WTC11 (cell line): ENCODE measurements at regions not wholly inside any gene's neighbourhood (a gene's known extent, or its start where the extent isn't known, plus 50 kb on each side); places are given as distances from the start of the nearest gene placed in this dataset.

Source experiments
- ATAC-seq: fragments of 200-7000 bp; cut with Tn5 transposase; 2 replicates; pipeline ENCODE4 v1.10.0; 2021; ENCODE audit warnings: mild to moderate bottlenecking, moderate library complexity
- CTCF ChIA-PET: fragments of 300-600 bp; sonication (Branson Sonifier 250); formaldehyde crosslinking; loops from one replicate; lab custom pipeline; 2021; ENCODE audit warnings: antibody characterized with exemption; lab: Charles Lee
- POLR2A ChIA-PET: fragments of 350-600 bp; sonication (Branson Sonifier 250); formaldehyde crosslinking; loops from one replicate; lab custom pipeline; 2021; ENCODE audit warnings: antibody characterized with exemption; lab: Charles Lee
- DNase-seq: peaks from one replicate; pipeline ENCODE4 v3.0.0; 2021; ENCODE audit warnings: low spot score
- H3K27ac Mint-ChIP-seq: 2 replicates; pipeline ENCODE4 v1.8.0; 2021; ENCODE audit warnings: mixed read lengths
- H3K27me3 Mint-ChIP-seq: 2 replicates; pipeline ENCODE4 v1.8.0; 2021; ENCODE audit warnings: low read depth, mild to moderate bottlenecking, moderate library complexity, mixed read lengths
- H3K36me3 Mint-ChIP-seq: 2 replicates; pipeline ENCODE4 v1.8.0; 2021; ENCODE audit warnings: mixed read lengths
- H3K4me1 Mint-ChIP-seq: 2 replicates; pipeline ENCODE4 v1.8.0; 2022; ENCODE audit warnings: mixed read lengths
- H3K4me3 Mint-ChIP-seq: 2 replicates; pipeline ENCODE4 v1.8.0; 2021; ENCODE audit warnings: mild to moderate bottlenecking, moderate library complexity, mixed read lengths
- H3K9me3 Mint-ChIP-seq: 2 replicates; pipeline ENCODE4 v1.8.0; 2021; ENCODE audit warnings: mixed read lengths
- ARID4B ChIP-seq: sonication (generic); formaldehyde crosslinking; IDR thresholded peaks from 2 replicates; pipeline ENCODE4 v1.8.0; 2023; ENCODE audit warnings: missing genetic modification reagents, mild to moderate bottlenecking, borderline replicate concordance
- MYBL2 ChIP-seq: sonication (generic); formaldehyde crosslinking; IDR thresholded peaks from 2 replicates; pipeline ENCODE4 v1.8.1; 2023; ENCODE audit warnings: mild to moderate bottlenecking, moderate library complexity, missing genetic modification reagents
- ZBTB21 ChIP-seq: sonication (generic); formaldehyde crosslinking; IDR thresholded peaks from 2 replicates; pipeline ENCODE4 v1.8.1; 2023; ENCODE audit warnings: mild to moderate bottlenecking, missing genetic modification reagents, borderline replicate concordance
- TF ChIP-seq, protein P1 (sequence below): fragments of 250-450 bp; sonication (Bioruptor Pico); IDR thresholded peaks from 2 replicates; pipeline ENCODE4 v1.9.0; 2021; ENCODE audit warnings: moderate library complexity, mild to moderate bottlenecking, inconsistent platforms, borderline replicate concordance
- TF ChIP-seq, protein P2 (sequence below): sonication (generic); formaldehyde crosslinking; IDR thresholded peaks from 2 replicates; pipeline ENCODE4 v1.8.1; 2023; ENCODE audit warnings: mild to moderate bottlenecking, missing genetic modification reagents, borderline replicate concordance
- TF ChIP-seq, protein P3 (sequence below): sonication (generic); formaldehyde crosslinking; IDR thresholded peaks from 2 replicates; pipeline ENCODE4 v1.8.1; 2023; ENCODE audit warnings: mild to moderate bottlenecking, moderate library complexity, missing genetic modification reagents
- TF ChIP-seq, protein P4 (sequence below): sonication (generic); formaldehyde crosslinking; IDR thresholded peaks from 2 replicates; pipeline ENCODE4 v1.8.0; 2022; ENCODE audit warnings: missing genetic modification reagents

DNA sequence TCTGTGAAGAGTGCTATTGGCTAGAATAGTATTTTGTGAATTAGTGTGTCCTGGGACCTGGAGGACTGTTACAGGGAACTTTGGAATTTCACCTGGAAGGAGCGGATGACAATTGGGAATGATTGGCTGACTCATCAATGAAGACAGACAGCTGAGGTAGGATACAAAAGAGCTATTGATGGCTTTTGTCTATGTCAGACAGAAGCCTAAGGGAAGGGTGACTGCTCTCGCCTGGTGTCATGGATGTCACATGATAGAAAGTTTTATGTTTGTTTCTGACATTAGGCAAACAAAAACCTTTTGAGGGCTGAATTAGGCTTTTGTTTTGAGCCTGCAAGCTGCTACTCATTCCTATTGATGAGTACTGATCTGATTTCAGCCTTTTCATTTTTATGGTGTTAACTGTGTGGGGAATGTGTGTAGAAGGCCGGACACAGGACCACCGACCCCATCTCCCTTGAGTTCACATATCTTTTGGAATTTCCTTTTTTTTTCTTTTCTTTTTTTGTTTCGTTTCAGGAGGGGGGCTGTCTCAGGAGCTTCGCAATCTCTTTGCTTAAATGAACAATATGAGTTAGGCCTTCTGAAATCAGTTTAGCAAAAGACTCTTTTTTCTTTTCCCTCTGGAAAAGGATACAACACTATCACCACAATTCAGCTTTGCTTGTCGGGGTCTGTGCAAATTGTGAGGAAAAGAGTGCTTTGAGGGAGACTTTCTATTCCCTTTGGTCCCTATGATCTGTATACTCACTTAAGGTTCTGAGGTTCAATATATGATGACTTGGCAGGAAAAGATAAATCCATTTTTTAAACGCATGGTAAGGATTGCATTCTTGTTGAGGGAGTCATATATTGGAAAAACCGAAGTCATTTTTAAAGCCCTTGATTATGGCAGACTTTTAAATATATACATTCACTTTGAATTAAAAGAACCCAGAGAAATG, 207.9 kb upstream of the FIGN start (continued):
- TF ChIP-seq, protein P1, sequence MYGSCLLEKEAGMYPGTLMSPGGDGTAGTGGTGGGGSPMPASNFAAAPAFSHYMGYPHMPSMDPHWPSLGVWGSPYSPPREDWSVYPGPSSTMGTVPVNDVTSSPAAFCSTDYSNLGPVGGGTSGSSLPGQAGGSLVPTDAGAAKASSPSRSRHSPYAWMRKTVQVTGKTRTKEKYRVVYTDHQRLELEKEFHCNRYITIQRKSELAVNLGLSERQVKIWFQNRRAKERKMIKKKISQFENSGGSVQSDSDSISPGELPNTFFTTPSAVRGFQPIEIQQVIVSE (CRISPR knock-in tag) = no peak
- TF ChIP-seq, protein P2, sequence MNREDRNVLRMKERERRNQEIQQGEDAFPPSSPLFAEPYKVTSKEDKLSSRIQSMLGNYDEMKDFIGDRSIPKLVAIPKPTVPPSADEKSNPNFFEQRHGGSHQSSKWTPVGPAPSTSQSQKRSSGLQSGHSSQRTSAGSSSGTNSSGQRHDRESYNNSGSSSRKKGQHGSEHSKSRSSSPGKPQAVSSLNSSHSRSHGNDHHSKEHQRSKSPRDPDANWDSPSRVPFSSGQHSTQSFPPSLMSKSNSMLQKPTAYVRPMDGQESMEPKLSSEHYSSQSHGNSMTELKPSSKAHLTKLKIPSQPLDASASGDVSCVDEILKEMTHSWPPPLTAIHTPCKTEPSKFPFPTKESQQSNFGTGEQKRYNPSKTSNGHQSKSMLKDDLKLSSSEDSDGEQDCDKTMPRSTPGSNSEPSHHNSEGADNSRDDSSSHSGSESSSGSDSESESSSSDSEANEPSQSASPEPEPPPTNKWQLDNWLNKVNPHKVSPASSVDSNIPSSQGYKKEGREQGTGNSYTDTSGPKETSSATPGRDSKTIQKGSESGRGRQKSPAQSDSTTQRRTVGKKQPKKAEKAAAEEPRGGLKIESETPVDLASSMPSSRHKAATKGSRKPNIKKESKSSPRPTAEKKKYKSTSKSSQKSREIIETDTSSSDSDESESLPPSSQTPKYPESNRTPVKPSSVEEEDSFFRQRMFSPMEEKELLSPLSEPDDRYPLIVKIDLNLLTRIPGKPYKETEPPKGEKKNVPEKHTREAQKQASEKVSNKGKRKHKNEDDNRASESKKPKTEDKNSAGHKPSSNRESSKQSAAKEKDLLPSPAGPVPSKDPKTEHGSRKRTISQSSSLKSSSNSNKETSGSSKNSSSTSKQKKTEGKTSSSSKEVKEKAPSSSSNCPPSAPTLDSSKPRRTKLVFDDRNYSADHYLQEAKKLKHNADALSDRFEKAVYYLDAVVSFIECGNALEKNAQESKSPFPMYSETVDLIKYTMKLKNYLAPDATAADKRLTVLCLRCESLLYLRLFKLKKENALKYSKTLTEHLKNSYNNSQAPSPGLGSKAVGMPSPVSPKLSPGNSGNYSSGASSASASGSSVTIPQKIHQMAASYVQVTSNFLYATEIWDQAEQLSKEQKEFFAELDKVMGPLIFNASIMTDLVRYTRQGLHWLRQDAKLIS (CRISPR knock-in tag) = no peak

- no peak for DNase-seq
- no peak for ATAC-seq
- H3K9me3 Mint-ChIP-seq = no peaks in the 10 kb centered on the region
- H3K4me3 Mint-ChIP-seq = no peak overlapping the region
- no peak for TF ChIP-seq MYBL2 (CRISPR knock-in tag)
- no peak for TF ChIP-seq ZBTB21 (CRISPR knock-in tag)
- TF ChIP-seq, protein P3, sequence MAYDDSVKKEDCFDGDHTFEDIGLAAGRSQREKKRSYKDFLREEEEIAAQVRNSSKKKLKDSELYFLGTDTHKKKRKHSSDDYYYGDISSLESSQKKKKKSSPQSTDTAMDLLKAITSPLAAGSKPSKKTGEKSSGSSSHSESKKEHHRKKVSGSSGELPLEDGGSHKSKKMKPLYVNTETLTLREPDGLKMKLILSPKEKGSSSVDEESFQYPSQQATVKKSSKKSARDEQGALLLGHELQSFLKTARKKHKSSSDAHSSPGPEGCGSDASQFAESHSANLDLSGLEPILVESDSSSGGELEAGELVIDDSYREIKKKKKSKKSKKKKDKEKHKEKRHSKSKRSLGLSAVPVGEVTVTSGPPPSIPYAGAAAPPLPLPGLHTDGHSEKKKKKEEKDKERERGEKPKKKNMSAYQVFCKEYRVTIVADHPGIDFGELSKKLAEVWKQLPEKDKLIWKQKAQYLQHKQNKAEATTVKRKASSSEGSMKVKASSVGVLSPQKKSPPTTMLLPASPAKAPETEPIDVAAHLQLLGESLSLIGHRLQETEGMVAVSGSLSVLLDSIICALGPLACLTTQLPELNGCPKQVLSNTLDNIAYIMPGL (CRISPR knock-in tag) = no peak
- no peak for TF ChIP-seq ARID4B (CRISPR knock-in tag)
- TF ChIP-seq, protein P4, sequence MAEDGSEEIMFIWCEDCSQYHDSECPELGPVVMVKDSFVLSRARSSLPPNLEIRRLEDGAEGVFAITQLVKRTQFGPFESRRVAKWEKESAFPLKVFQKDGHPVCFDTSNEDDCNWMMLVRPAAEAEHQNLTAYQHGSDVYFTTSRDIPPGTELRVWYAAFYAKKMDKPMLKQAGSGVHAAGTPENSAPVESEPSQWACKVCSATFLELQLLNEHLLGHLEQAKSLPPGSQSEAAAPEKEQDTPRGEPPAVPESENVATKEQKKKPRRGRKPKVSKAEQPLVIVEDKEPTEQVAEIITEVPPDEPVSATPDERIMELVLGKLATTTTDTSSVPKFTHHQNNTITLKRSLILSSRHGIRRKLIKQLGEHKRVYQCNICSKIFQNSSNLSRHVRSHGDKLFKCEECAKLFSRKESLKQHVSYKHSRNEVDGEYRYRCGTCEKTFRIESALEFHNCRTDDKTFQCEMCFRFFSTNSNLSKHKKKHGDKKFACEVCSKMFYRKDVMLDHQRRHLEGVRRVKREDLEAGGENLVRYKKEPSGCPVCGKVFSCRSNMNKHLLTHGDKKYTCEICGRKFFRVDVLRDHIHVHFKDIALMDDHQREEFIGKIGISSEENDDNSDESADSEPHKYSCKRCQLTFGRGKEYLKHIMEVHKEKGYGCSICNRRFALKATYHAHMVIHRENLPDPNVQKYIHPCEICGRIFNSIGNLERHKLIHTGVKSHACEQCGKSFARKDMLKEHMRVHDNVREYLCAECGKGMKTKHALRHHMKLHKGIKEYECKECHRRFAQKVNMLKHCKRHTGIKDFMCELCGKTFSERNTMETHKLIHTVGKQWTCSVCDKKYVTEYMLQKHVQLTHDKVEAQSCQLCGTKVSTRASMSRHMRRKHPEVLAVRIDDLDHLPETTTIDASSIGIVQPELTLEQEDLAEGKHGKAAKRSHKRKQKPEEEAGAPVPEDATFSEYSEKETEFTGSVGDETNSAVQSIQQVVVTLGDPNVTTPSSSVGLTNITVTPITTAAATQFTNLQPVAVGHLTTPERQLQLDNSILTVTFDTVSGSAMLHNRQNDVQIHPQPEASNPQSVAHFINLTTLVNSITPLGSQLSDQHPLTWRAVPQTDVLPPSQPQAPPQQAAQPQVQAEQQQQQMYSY (CRISPR knock-in tag) = no peak
- H3K27ac Mint-ChIP-seq = no peak overlapping the region
- POLR2A ChIA-PET = no interaction called here
- CTCF ChIA-PET = no interaction called here
- no peaks in the 10 kb centered on the region for H3K36me3 Mint-ChIP-seq
- peaks cover 11% of the 10 kb centered on the region for H3K4me1 Mint-ChIP-seq
- H3K27me3 Mint-ChIP-seq = no peaks in the 10 kb centered on the region
These were observed 198.3 kb upstream of the FIGN start for GRCh38 chr2:163934131-163934530.
